ENCODE measurements at regions not wholly inside any gene's neighbourhood (a gene's known extent, or its start where the extent isn't known, plus 50 kb on each side); places are given as distances from the start of the nearest gene placed in this dataset.

- Histone ChIP-seq H3K36me3 (ENCODE audit: insufficient read depth, low read length) (no peaks in the 10 kb centered on the region), H2AFZ (ENCODE audit: low read depth, low read length) (no peak overlapping the region), H3K27me3 (ENCODE audit: insufficient read depth, low read length, poor library complexity) (no peaks in the 10 kb centered on the region), H3K4me3 (ENCODE audit: low read depth in 1 of 2, low read length in 2 of 2) (no peak overlapping the region), H4K20me1 (ENCODE audit: insufficient read depth, low read length) (peaks cover 5% of the 10 kb centered on the region), H3K9me3 (ENCODE audit: insufficient read depth, low read length, severe bottlenecking) (no peaks in the 10 kb centered on the region), H3K4me1 (ENCODE audit: insufficient read depth, low read length) (no peaks in the 10 kb centered on the region), H3K79me2 (ENCODE audit: insufficient read depth, low read length) (no peaks in the 10 kb centered on the region), H3K27ac (ENCODE audit: low read length) (no peak overlapping the region), H3K9ac (ENCODE audit: low read depth, low read length) (no peak overlapping the region), H3K4me2 (ENCODE audit: insufficient read depth, low read length) (no peak overlapping the region)
- DNase-seq (no peak), ATAC-seq (ENCODE audit: insufficient read depth, low read depth) (no peak)
- no peak for TF ChIP-seq CTCF (IDR thresholded peaks at IDR 0.05; ENCODE audit: borderline replicate concordance, extremely low read depth, low read length, poor library complexity, severe bottlenecking)
Observed at GRCh38 chr16:87178977-87179376, 138.2 kb downstream of the C16orf95 start.

- ATAC-seq (ENCODE audit: insufficient read depth, low read depth), result no peak
- H3K79me2 ChIP-seq (ENCODE audit: insufficient read depth, low read length), result no peaks in the 10 kb centered on the region
- TF ChIP-seq EZH2 (IDR thresholded peaks at IDR 0.05; ENCODE audit: borderline replicate concordance, low read depth, low read length, severe bottlenecking) (no peak), CTCF (IDR thresholded peaks at IDR 0.05; ENCODE audit: borderline replicate concordance, extremely low read depth, low read length, poor library complexity, severe bottlenecking) (no peak)
- no peaks in the 10 kb centered on the region for H3K36me3 ChIP-seq (ENCODE audit: insufficient read depth, low read length)
- no peaks in the 10 kb centered on the region for H3K27me3 ChIP-seq (ENCODE audit: insufficient read depth, low read length, poor library complexity)
- H3K4me2 ChIP-seq (ENCODE audit: insufficient read depth, low read length), result no peak overlapping the region
- no peaks in the 10 kb centered on the region for H3K4me1 ChIP-seq (ENCODE audit: insufficient read depth, low read length)
- DNase-seq, result no peak
- peaks cover 5% of the 10 kb centered on the region for H4K20me1 ChIP-seq (ENCODE audit: insufficient read depth, low read length)
- no peak overlapping the region for H3K9ac ChIP-seq (ENCODE audit: low read depth, low read length)
- H3K27ac ChIP-seq (ENCODE audit: low read length), result no peak overlapping the region
- H3K9me3 ChIP-seq (ENCODE audit: insufficient read depth, low read length, severe bottlenecking), result no peaks in the 10 kb centered on the region
- H2AFZ ChIP-seq (ENCODE audit: low read depth, low read length), result no peak overlapping the region
- no peak overlapping the region for H3K4me3 ChIP-seq (ENCODE audit: low read depth in 1 of 2, low read length in 2 of 2)
Observed at GRCh38 chr16:87180069-87180468, 137.1 kb downstream of the C16orf95 start.

GRCh38 chr16:87182759-87183158 is 134.4 kb downstream of the C16orf95 start:
- TF ChIP-seq CTCF (IDR thresholded peaks at IDR 0.05; ENCODE audit: borderline replicate concordance, extremely low read depth, low read length, poor library complexity, severe bottlenecking) (no peak), EZH2 (IDR thresholded peaks at IDR 0.05; ENCODE audit: borderline replicate concordance, low read depth, low read length, severe bottlenecking) (no peak)
- DNase-seq (no peak), ATAC-seq (ENCODE audit: insufficient read depth, low read depth) (no peak)
- no peak overlapping the region for H3K4me2 ChIP-seq (ENCODE audit: insufficient read depth, low read length)
- no peak overlapping the region for H3K9ac ChIP-seq (ENCODE audit: low read depth, low read length)
- H2AFZ ChIP-seq (ENCODE audit: low read depth, low read length), result no peak overlapping the region
- H3K79me2 ChIP-seq (ENCODE audit: insufficient read depth, low read length), result no peaks in the 10 kb centered on the region
- H3K4me3 ChIP-seq (ENCODE audit: low read depth in 1 of 2, low read length in 2 of 2), result no peak overlapping the region
- H3K4me1 ChIP-seq (ENCODE audit: insufficient read depth, low read length), result no peaks in the 10 kb centered on the region
- no peaks in the 10 kb centered on the region for H3K27me3 ChIP-seq (ENCODE audit: insufficient read depth, low read length, poor library complexity)
- H4K20me1 ChIP-seq (ENCODE audit: insufficient read depth, low read length), result peaks cover 5% of the 10 kb centered on the region; the same call in 1 of the 2 replicates
- no peak overlapping the region for H3K27ac ChIP-seq (ENCODE audit: low read length)
- peaks cover 4% of the 10 kb centered on the region for H3K9me3 ChIP-seq (ENCODE audit: insufficient read depth, low read length, severe bottlenecking)
- H3K36me3 ChIP-seq (ENCODE audit: insufficient read depth, low read length), result no peaks in the 10 kb centered on the region

GRCh38 chr16:87183647-87184046 is 133.5 kb downstream of the C16orf95 start:
- H3K9ac ChIP-seq (ENCODE audit: low read depth, low read length), result no peak overlapping the region

More at GRCh38 chr16:87183647-87184046, 133.5 kb downstream of the C16orf95 start:
- no peaks in the 10 kb centered on the region for H3K27me3 ChIP-seq (ENCODE audit: insufficient read depth, low read length, poor library complexity)
- no peak overlapping the region for H2AFZ ChIP-seq (ENCODE audit: low read depth, low read length)
- no peak overlapping the region for H3K4me3 ChIP-seq (ENCODE audit: low read depth in 1 of 2, low read length in 2 of 2)
- H3K4me2 ChIP-seq (ENCODE audit: insufficient read depth, low read length), result no peak overlapping the region
- no peak for ATAC-seq (ENCODE audit: insufficient read depth, low read depth)
- DNase-seq, result no peak
- no peaks in the 10 kb centered on the region for H3K36me3 ChIP-seq (ENCODE audit: insufficient read depth, low read length)
- TF ChIP-seq EZH2 (IDR thresholded peaks at IDR 0.05; ENCODE audit: borderline replicate concordance, low read depth, low read length, severe bottlenecking) (no peak), CTCF (IDR thresholded peaks at IDR 0.05; ENCODE audit: borderline replicate concordance, extremely low read depth, low read length, poor library complexity, severe bottlenecking) (no peak)
- H4K20me1 ChIP-seq (ENCODE audit: insufficient read depth, low read length), result peaks cover 5% of the 10 kb centered on the region; the same call in 1 of the 2 replicates
- no peak overlapping the region for H3K27ac ChIP-seq (ENCODE audit: low read length)
- no peaks in the 10 kb centered on the region for H3K4me1 ChIP-seq (ENCODE audit: insufficient read depth, low read length)
- no peaks in the 10 kb centered on the region for H3K79me2 ChIP-seq (ENCODE audit: insufficient read depth, low read length)
- H3K9me3 ChIP-seq (ENCODE audit: insufficient read depth, low read length, severe bottlenecking), result peaks cover 8% of the 10 kb centered on the region
